GM12873 (cell line): ENCODE measurements at regions not wholly inside any gene's neighbourhood (a gene's known extent, or its start where the extent isn't known, plus 50 kb on each side); places are given as distances from the start of the nearest gene placed in this dataset.
A peak's percentile ranks its signal among the peaks of the same experiment; 100 is the strongest.

Experiments used
- TF ChIP-seq, protein P1 (sequence below): IDR thresholded peaks from 2 replicates; pipeline ENCODE4 v1.5.1; 2012; ENCODE audit warnings: low read depth, mild to moderate bottlenecking, moderate library complexity, low read length, control low read depth; ENCODE audit not compliant: insufficient read depth; ENCODE audit errors: missing control alignments

DNA sequence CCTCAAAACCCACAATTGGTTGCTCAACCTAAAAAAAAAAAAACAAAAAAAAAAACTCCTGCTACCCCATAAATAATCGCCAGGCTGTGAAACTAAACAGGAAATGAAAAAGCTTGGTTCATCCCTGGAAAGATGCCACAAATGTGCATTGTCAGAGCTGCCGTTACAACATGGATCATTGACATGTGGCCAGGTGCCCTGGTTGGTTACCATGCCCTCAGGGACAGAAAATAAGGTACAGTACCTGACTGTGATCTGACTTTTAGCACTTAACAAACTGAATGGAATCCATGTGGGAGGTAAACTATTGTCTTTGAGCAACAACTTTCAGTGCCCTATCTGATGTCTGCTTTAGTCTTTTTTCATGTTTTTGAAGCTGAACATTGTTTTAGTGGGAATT, 118.0 kb upstream of the RPL34 start:
- TF ChIP-seq, protein P1, sequence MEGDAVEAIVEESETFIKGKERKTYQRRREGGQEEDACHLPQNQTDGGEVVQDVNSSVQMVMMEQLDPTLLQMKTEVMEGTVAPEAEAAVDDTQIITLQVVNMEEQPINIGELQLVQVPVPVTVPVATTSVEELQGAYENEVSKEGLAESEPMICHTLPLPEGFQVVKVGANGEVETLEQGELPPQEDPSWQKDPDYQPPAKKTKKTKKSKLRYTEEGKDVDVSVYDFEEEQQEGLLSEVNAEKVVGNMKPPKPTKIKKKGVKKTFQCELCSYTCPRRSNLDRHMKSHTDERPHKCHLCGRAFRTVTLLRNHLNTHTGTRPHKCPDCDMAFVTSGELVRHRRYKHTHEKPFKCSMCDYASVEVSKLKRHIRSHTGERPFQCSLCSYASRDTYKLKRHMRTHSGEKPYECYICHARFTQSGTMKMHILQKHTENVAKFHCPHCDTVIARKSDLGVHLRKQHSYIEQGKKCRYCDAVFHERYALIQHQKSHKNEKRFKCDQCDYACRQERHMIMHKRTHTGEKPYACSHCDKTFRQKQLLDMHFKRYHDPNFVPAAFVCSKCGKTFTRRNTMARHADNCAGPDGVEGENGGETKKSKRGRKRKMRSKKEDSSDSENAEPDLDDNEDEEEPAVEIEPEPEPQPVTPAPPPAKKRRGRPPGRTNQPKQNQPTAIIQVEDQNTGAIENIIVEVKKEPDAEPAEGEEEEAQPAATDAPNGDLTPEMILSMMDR = no peak

DNA sequence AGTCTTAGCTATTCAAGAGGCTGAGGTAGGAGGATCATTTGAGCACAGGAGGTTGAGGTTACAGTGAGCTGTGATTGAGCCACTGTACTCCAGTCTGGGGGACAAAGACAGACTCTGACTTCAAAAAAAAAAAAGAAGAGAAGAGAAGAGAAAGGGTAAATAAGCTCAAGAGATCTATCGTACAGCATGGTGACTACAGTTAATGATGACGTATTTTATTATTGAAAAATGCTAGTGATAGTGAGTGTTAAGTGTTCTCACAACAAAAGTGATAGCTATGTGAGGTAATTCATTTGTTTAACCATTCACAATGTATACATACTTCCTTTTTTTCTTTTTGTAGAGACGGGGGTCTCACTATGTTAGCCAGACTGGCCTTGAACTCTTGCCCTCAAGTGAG, 121.5 kb upstream of the RPL34 start:
- TF ChIP-seq, protein P1 = no peak

DNA sequence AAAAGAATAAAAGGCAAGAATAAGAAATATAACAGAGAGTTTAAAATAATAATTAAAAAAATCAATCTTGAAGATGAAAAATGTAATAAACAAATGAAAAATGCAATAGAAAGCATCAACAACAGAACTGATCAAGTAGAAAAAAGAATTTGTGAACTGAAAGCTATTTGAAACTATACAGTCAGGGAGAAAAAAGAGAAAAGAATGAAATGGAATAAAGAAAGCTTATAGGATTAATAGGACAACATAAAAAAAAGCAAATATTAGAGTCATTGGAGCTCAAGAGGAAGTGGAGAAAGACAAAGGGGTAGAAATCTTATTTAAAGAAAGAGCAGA, 126.8 kb upstream of the RPL34 start:
- TF ChIP-seq, protein P1 = no peak

DNA sequence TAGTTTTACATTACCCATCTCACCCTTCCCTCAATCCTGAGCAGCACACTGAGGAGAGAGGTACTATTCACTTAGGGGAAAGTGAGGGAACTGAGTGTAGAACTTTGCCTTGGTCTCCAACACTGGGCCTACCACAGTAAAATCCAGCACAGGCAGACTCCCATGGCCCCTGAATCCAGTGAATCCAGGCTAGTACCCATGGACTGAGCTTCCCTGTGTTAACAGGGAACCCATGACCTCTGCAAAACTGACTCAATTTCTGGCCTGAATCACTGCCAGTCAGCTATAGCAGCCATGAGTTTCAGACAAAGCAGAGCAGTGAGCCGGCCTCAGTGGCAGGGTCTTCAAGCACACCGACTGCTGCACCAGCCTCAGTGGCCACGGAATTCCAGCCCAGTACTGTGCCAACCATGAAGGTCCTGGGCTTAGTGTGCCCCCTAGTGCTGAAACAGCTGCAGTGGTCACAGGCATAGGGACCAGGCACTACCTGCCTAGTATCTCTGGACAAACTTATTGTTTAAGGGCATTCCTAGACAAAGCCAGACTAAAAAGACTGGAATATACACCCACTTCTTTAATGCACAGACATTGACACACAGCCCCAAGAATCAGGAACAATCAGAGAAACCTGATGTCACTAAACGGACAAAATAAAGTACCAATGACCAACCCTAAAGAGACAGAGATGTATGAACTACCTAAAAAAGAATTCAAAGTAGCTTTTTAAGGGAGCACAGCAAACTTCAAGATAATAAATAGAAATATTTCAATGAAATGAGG, 127.4 kb upstream of the RPL34 start:
- TF ChIP-seq, protein P1 = peak; percentile 78

DNA sequence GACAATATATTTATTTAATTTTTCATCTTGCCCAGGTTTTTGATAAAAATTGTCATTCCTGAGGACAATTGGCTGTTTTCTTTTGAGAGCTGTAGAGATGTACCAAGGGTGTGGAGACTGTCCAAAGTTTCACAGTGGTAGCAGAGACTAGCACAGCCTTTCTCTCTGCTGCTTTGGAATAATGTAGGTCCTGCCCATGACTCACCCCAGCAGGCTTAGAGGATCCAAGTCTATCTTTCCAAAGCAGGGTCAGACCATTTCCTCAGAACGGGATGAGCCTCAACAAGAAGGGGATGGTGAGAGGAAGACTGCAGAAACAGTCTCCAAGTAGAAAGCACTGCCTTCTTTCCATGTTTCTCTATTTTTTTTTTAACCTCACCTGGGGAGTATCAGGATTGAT, 131.5 kb upstream of the RPL34 start:
- TF ChIP-seq, protein P1 = no peak

DNA sequence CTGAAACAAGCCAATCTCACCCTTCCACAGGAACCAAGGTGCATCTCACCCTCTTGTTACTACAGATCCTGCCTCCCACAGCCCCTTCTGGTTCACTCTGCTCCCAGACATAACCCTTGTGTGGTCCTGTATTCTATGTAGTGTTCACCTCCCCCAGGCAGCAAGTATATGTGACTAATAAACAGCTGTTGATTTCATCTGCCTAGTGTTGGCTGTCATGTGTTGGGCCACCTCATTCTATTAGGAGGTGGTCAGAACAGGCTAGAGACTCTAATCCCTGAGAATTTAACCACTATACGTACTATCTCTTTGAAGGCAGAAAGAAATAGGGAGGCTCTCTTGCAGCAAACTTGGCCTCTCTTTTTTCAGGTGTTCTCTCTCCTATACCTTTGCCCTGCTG, 134.3 kb upstream of the RPL34 start:
- TF ChIP-seq, protein P1 = no peak

DNA sequence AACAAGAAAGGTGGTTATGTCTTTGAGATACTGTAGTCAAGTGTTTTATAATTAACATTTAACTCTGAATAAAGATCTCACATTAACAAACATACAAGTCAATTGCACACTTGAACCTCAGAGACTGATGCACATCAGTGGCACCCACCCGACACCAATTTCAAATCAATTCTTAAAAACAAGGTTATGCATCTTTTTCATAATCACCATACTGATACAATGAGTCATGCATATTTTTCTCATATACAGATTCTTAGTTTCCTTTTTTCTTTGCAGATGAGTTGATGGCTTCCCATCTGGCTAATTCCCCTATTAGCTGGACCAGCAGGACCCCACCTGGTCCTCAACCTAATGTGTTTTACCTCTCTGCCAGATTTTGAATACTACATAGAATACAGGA, 136.2 kb upstream of the RPL34 start:
- TF ChIP-seq, protein P1 = no peak

DNA sequence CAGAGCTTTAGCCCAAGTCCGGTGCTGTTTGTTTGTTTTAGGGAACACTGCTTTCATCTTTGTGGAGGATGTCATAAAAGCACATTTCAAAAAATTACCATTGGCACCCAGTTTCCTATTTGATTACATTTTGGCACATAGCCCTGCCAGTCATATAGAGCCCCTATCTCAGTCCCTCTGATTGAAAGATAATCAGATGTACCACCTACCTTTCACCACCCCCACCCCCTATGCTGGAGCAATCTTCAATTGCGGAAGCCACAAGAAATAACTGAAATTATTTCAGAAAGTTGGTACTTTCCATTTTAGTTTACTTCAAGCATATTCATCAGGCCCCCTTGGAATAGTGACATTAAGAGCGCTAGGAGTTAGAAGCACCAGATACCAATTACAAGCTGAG, 136.7 kb upstream of the RPL34 start:
- TF ChIP-seq, protein P1 = no peak
